Endothelial cell of umbilical vein (primary cell): ENCODE measurements at regions not wholly inside any gene's neighbourhood (a gene's known extent, or its start where the extent isn't known, plus 50 kb on each side); places are given as distances from the start of the nearest gene placed in this dataset.

Experiments used
- EZH2 ChIP-seq: IDR thresholded peaks from 2 replicates; pipeline ENCODE4 v1.6.1; 2012; ENCODE audit warnings: borderline replicate concordance, low read depth, mild to moderate bottlenecking, moderate library complexity, low read length, inconsistent platforms; ENCODE audit not compliant: severe bottlenecking
- FOS ChIP-seq: IDR thresholded peaks from 2 replicates; pipeline ENCODE4 v1.6.1; 2011; ENCODE audit warnings: mild to moderate bottlenecking, low read length, moderate library complexity, borderline replicate concordance; ENCODE audit not compliant: insufficient read depth
- GATA2 ChIP-seq: IDR thresholded peaks from 2 replicates; pipeline ENCODE4 v1.7.0; 2011; ENCODE audit warnings: low read depth, mild to moderate bottlenecking, moderate library complexity, mixed read lengths, low read length; ENCODE audit not compliant: insufficient read length, insufficient read depth
- JUN ChIP-seq: IDR thresholded peaks from 2 replicates; pipeline ENCODE4 v1.6.1; 2011; ENCODE audit warnings: borderline replicate concordance, low read depth; ENCODE audit not compliant: insufficient read length, insufficient read depth
- MYC ChIP-seq: IDR thresholded peaks from one replicate; pipeline ENCODE4 v1.6.1; 2011; ENCODE audit warnings: mild to moderate bottlenecking, low read depth, low read length
- POLR2A ChIP-seq: IDR thresholded peaks from 2 replicates; pipeline ENCODE4 v1.6.1; 2012; ENCODE audit warnings: low read depth, mild to moderate bottlenecking, control low read depth, low read length
- POLR2AphosphoS5 ChIP-seq: IDR thresholded peaks from 2 replicates; pipeline ENCODE4 v1.6.1; 2012; ENCODE audit warnings: low read depth, mild to moderate bottlenecking, control low read depth, low read length, moderate library complexity; ENCODE audit not compliant: insufficient read depth
- TF ChIP-seq, protein P1 (sequence below), 2 donors: IDR thresholded peaks; 1 replicate in 1 of 2; 2 replicates in 1 of 2; pipeline ENCODE4 v1.5.1; 2011; ENCODE audit warnings: low read length in 2 of 2, mild to moderate bottlenecking in 2 of 2, moderate library complexity in 2 of 2, control low read depth in 1 of 2, inconsistent platforms in 1 of 2, low read depth in 1 of 2; ENCODE audit not compliant: insufficient read depth in 1 of 2; ENCODE audit errors: extremely low read depth in 1 of 2
- TF ChIP-seq, protein P2 (sequence below): IDR thresholded peaks from 2 replicates; pipeline ENCODE4 v1.6.1; 2011; ENCODE audit not compliant: insufficient read depth, insufficient read length

DNA sequence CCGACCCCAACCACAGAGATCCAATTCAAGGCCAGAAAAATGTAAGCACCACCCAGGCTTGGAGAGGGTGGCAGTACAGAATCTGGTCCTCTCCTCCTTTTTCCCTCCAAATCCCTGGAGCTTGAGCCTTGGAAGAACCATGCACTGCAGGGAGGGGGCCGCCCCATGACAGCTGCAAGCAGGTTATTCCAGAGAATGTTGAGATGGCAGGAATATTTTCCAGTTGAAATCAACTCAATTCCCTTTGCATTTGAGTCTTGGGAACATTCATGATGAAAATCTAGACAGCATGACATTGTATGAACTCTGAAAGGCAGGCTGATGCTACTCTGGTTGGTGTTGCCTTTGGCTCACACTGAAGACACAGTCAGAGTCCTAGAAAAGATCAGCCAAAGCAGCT lies 386.6 kb upstream of the FGF16 start:
- TF ChIP-seq, protein P1, sequence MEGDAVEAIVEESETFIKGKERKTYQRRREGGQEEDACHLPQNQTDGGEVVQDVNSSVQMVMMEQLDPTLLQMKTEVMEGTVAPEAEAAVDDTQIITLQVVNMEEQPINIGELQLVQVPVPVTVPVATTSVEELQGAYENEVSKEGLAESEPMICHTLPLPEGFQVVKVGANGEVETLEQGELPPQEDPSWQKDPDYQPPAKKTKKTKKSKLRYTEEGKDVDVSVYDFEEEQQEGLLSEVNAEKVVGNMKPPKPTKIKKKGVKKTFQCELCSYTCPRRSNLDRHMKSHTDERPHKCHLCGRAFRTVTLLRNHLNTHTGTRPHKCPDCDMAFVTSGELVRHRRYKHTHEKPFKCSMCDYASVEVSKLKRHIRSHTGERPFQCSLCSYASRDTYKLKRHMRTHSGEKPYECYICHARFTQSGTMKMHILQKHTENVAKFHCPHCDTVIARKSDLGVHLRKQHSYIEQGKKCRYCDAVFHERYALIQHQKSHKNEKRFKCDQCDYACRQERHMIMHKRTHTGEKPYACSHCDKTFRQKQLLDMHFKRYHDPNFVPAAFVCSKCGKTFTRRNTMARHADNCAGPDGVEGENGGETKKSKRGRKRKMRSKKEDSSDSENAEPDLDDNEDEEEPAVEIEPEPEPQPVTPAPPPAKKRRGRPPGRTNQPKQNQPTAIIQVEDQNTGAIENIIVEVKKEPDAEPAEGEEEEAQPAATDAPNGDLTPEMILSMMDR (IDR thresholded peaks at IDR 0.05; ENCODE audit: extremely low read depth in 1 of 2, insufficient read depth in 1 of 2, low read depth in 1 of 2, low read length in 2 of 2) = no peak
- TF ChIP-seq JUN = no peak
- TF ChIP-seq MYC = no peak
- no peak for TF ChIP-seq POLR2A
- TF ChIP-seq, protein P2, sequence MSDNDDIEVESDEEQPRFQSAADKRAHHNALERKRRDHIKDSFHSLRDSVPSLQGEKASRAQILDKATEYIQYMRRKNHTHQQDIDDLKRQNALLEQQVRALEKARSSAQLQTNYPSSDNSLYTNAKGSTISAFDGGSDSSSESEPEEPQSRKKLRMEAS = no peak
- TF ChIP-seq FOS = no peak
- no peak for TF ChIP-seq EZH2
- no peak for TF ChIP-seq POLR2AphosphoS5
- TF ChIP-seq GATA2 = no peak
